Naive B cell (primary cell): ENCODE measurements at regions not wholly inside any gene's neighbourhood (a gene's known extent, or its start where the extent isn't known, plus 50 kb on each side); places are given as distances from the start of the nearest gene placed in this dataset.

Source experiments
- ATAC-seq, 2 donors: fragments of 150-1000 bp; cut with Tn5 transposase; 2 replicates each; pipeline ENCODE4 v1.10.0; 2021; ENCODE audit warnings: low read depth in 2 of 2, mild to moderate bottlenecking in 2 of 2, moderate library complexity in 2 of 2
- DNase-seq: peaks from one replicate; pipeline ENCODE4 v3.0.0; 2022
- H3K27ac Mint-ChIP-seq, 6 donors: one replicate each; pipeline ENCODE4 v1.8.0; 2020 to 2022; ENCODE audit warnings: mild to moderate bottlenecking in 6 of 6, mixed read lengths in 6 of 6, moderate library complexity in 5 of 6, inconsistent platforms in 2 of 6
- H3K27me3 Mint-ChIP-seq, 3 donors: one replicate each; pipeline ENCODE4 v1.8.0; 2021 to 2022; ENCODE audit warnings: mixed read lengths in 3 of 3, mild to moderate bottlenecking in 1 of 3
- H3K36me3 Mint-ChIP-seq, 2 donors: one replicate each; pipeline ENCODE4 v1.8.0; 2020 to 2022; ENCODE audit warnings: mixed read lengths in 2 of 2, inconsistent platforms in 1 of 2, mild to moderate bottlenecking in 1 of 2
- H3K4me1 Mint-ChIP-seq, 3 donors: one replicate each; pipeline ENCODE4 v1.8.0; 2020 to 2022; ENCODE audit warnings: mixed read lengths in 3 of 3, inconsistent platforms in 1 of 3, mild to moderate bottlenecking in 1 of 3, moderate library complexity in 1 of 3
- H3K4me3 Mint-ChIP-seq, 8 donors: one replicate each; pipeline ENCODE4 v1.8.0; 2020 to 2022; ENCODE audit warnings: mild to moderate bottlenecking in 8 of 8, mixed read lengths in 8 of 8, moderate library complexity in 8 of 8, inconsistent platforms in 2 of 8
- H3K9me3 Mint-ChIP-seq, 7 donors: one replicate each; pipeline ENCODE4 v1.8.0; 2020 to 2022; ENCODE audit warnings: mixed read lengths in 7 of 7, mild to moderate bottlenecking in 5 of 7, inconsistent platforms in 2 of 7, moderate library complexity in 1 of 7

GRCh38 chr21:41638201-41638790 is 128.6 kb downstream of the RIPK4 start:
- Mint-ChIP-seq H3K4me1 (no peaks in the 10 kb centered on the region), H3K36me3 (peaks cover 0 to 11% of the 10 kb centered on the region in 2 donors), H3K9me3 (peaks cover 0 to 9% (median 0%) of the 10 kb centered on the region in 7 donors), H3K27me3 (peaks cover 13 to 68% (median 53%) of the 10 kb centered on the region in 3 donors), H3K4me3 (no peak overlapping the region), H3K27ac (no peak overlapping the region)
- no peak for DNase-seq
- no peak for ATAC-seq

GRCh38 chr21:41636636-41637630 is 129.0 kb upstream of the TMPRSS2 start:
- no peaks in the 10 kb centered on the region for H3K4me1 Mint-ChIP-seq
- peaks cover 5 to 60% (median 44%) of the 10 kb centered on the region in 3 donors for H3K27me3 Mint-ChIP-seq
- H3K4me3 Mint-ChIP-seq: no peak overlapping the region
- peaks cover 0 to 11% of the 10 kb centered on the region in 2 donors for H3K36me3 Mint-ChIP-seq
- peaks cover 0 to 9% (median 0%) of the 10 kb centered on the region in 7 donors for H3K9me3 Mint-ChIP-seq
- no peak overlapping the region for H3K27ac Mint-ChIP-seq
- no peak for DNase-seq
- ATAC-seq: no peak

GRCh38 chr21:41635874-41636273 is 127.9 kb upstream of the TMPRSS2 start:
- DNase-seq (no peak), ATAC-seq (no peak)
- Mint-ChIP-seq H3K27me3 (peaks cover 5 to 58% (median 41%) of the 10 kb centered on the region in 3 donors), H3K27ac (no peak overlapping the region), H3K9me3 (peaks cover 0 to 9% (median 0%) of the 10 kb centered on the region in 7 donors), H3K4me3 (no peak overlapping the region), H3K4me1 (no peaks in the 10 kb centered on the region), H3K36me3 (peaks cover 0 to 11% of the 10 kb centered on the region in 2 donors)

- H3K4me3 Mint-ChIP-seq: no peak overlapping the region
- H3K27ac Mint-ChIP-seq: no peak overlapping the region
- ATAC-seq (no peak), DNase-seq (no peak)
- peaks cover 5 to 52% (median 31%) of the 10 kb centered on the region in 3 donors for H3K27me3 Mint-ChIP-seq
- peaks cover 0 to 11% of the 10 kb centered on the region in 2 donors for H3K36me3 Mint-ChIP-seq
- H3K9me3 Mint-ChIP-seq: peaks cover 0 to 9% (median 0%) of the 10 kb centered on the region in 7 donors
- no peaks in the 10 kb centered on the region for H3K4me1 Mint-ChIP-seq
Observed at GRCh38 chr21:41634858-41635257, 126.9 kb upstream of the TMPRSS2 start.

- H3K36me3 Mint-ChIP-seq: peaks cover 0 to 11% of the 10 kb centered on the region in 2 donors
- no peak for ATAC-seq
Observed at GRCh38 chr21:41634211-41634694, 126.3 kb upstream of the TMPRSS2 start.

GRCh38 chr21:41633627-41634026 is 125.7 kb upstream of the TMPRSS2 start:
- no peak overlapping the region for H3K4me3 Mint-ChIP-seq
- H3K27me3 Mint-ChIP-seq: peaks cover 9 to 45% (median 24%) of the 10 kb centered on the region in 3 donors
- DNase-seq (no peak), ATAC-seq (no peak)
- peaks cover 0 to 11% of the 10 kb centered on the region in 2 donors for H3K36me3 Mint-ChIP-seq
- peaks cover 0 to 12% (median 9%) of the 10 kb centered on the region in 7 donors for H3K9me3 Mint-ChIP-seq
- H3K27ac Mint-ChIP-seq: no peak overlapping the region
- no peaks in the 10 kb centered on the region for H3K4me1 Mint-ChIP-seq

More at GRCh38 chr21:41634211-41634694, 126.3 kb upstream of the TMPRSS2 start:
- Mint-ChIP-seq H3K27me3 (peaks cover 5 to 46% (median 25%) of the 10 kb centered on the region in 3 donors), H3K27ac (no peak overlapping the region), H3K9me3 (peaks cover 0 to 9% (median 5%) of the 10 kb centered on the region in 7 donors), H3K4me3 (no peak overlapping the region), H3K4me1 (no peaks in the 10 kb centered on the region)
- DNase-seq: no peak

- Mint-ChIP-seq H3K4me1 (no peaks in the 10 kb centered on the region), H3K27ac (no peak overlapping the region), H3K9me3 (peaks cover 0 to 12% (median 9%) of the 10 kb centered on the region in 7 donors), H3K36me3 (peaks cover 0 to 11% of the 10 kb centered on the region in 2 donors), H3K27me3 (peaks cover 9 to 45% (median 29%) of the 10 kb centered on the region in 3 donors), H3K4me3 (peak overlapping the region in 1 of 8 donors; percentile 25)
- no peak for DNase-seq
- ATAC-seq: no peak
Observed at GRCh38 chr21:41632748-41633475, 125.0 kb upstream of the TMPRSS2 start.

- Mint-ChIP-seq H3K27ac (no peak overlapping the region), H3K4me1 (no peaks in the 10 kb centered on the region), H3K4me3 (no peak overlapping the region), H3K27me3 (peaks cover 9 to 45% (median 33%) of the 10 kb centered on the region in 3 donors), H3K36me3 (peaks cover 0 to 11% of the 10 kb centered on the region in 2 donors), H3K9me3 (peaks cover 0 to 12% (median 9%) of the 10 kb centered on the region in 7 donors)
- ATAC-seq (no peak), DNase-seq (no peak)
Observed at GRCh38 chr21:41631564-41632461, 123.9 kb upstream of the TMPRSS2 start.

- DNase-seq (no peak), ATAC-seq (no peak)
- H3K27me3 Mint-ChIP-seq: peaks cover 10 to 46% (median 37%) of the 10 kb centered on the region in 3 donors
- no peaks in the 10 kb centered on the region for H3K4me1 Mint-ChIP-seq
- no peak overlapping the region for H3K4me3 Mint-ChIP-seq
- H3K36me3 Mint-ChIP-seq: peaks cover 0 to 6% of the 10 kb centered on the region in 2 donors
- H3K27ac Mint-ChIP-seq: no peak overlapping the region
- peaks cover 0 to 12% (median 7%) of the 10 kb centered on the region in 7 donors for H3K9me3 Mint-ChIP-seq
Observed at GRCh38 chr21:41630917-41631316, 123.0 kb upstream of the TMPRSS2 start.

GRCh38 chr21:41630249-41630648 is 122.3 kb upstream of the TMPRSS2 start:
- H3K27me3 Mint-ChIP-seq: peaks cover 8 to 46% (median 38%) of the 10 kb centered on the region in 3 donors
- no peak overlapping the region for H3K27ac Mint-ChIP-seq
- H3K36me3 Mint-ChIP-seq: no peaks in the 10 kb centered on the region
- DNase-seq (no peak), ATAC-seq (no peak)
- no peaks in the 10 kb centered on the region for H3K4me1 Mint-ChIP-seq
- H3K9me3 Mint-ChIP-seq: peaks cover 0 to 12% (median 7%) of the 10 kb centered on the region in 7 donors
- no peak overlapping the region for H3K4me3 Mint-ChIP-seq

GRCh38 chr21:41628256-41628655 is 120.3 kb upstream of the TMPRSS2 start:
- no peak for ATAC-seq
- Mint-ChIP-seq H3K9me3 (peaks cover 0 to 25% (median 12%) of the 10 kb centered on the region in 7 donors), H3K4me1 (no peaks in the 10 kb centered on the region), H3K27me3 (peaks cover 12 to 47% (median 43%) of the 10 kb centered on the region in 3 donors), H3K27ac (no peak overlapping the region), H3K36me3 (no peaks in the 10 kb centered on the region), H3K4me3 (no peak overlapping the region)
- DNase-seq: no peak

- H3K4me3 Mint-ChIP-seq: no peak overlapping the region
- peaks cover 0 to 25% (median 12%) of the 10 kb centered on the region in 7 donors for H3K9me3 Mint-ChIP-seq
- ATAC-seq (no peak), DNase-seq (no peak)
- no peaks in the 10 kb centered on the region for H3K4me1 Mint-ChIP-seq
- peaks cover 17 to 50% (median 48%) of the 10 kb centered on the region in 3 donors for H3K27me3 Mint-ChIP-seq
- H3K27ac Mint-ChIP-seq: no peak overlapping the region
- H3K36me3 Mint-ChIP-seq: no peaks in the 10 kb centered on the region
Observed at GRCh38 chr21:41627428-41627827, 119.5 kb upstream of the TMPRSS2 start.
